Epithelial cell of proximal tubule (primary cell): ENCODE measurements at regions not wholly inside any gene's neighbourhood (a gene's known extent, or its start where the extent isn't known, plus 50 kb on each side); places are given as distances from the start of the nearest gene placed in this dataset.

Experiments
- DNase-seq: peaks from one replicate; pipeline ENCODE4 v3.0.0-alpha.2; 2011; ENCODE audit warnings: low read depth
- H3K4me3 ChIP-seq: 2 replicates; pipeline ENCODE4 v1.5.1; 2011; ENCODE audit warnings: low read depth, mild to moderate bottlenecking, low read length
- CTCF ChIP-seq: conservative IDR thresholded peaks from 2 replicates; pipeline ENCODE4 v1.5.1; 2012; ENCODE audit warnings: low read depth, mild to moderate bottlenecking, low read length

- TF ChIP-seq CTCF: no peak
- peak; percentile 63 for DNase-seq
- no peak overlapping the region for H3K4me3 ChIP-seq
These were observed 825.9 kb upstream of the IGFBP3 start for GRCh38 chr7:46746695-46747687.

- no peak overlapping the region for H3K4me3 ChIP-seq
- no peak for DNase-seq
- TF ChIP-seq CTCF: peak; percentile 45
These were observed 824.6 kb upstream of the IGFBP3 start for GRCh38 chr7:46745707-46746090.

- no peak for TF ChIP-seq CTCF
- no peak overlapping the region for H3K4me3 ChIP-seq
- no peak for DNase-seq
These were observed 824.1 kb upstream of the IGFBP3 start for GRCh38 chr7:46744957-46745706.

- no peak for DNase-seq
These were observed 821.5 kb upstream of the IGFBP3 start for GRCh38 chr7:46742601-46743000.

GRCh38 chr7:46741938-46742540 is 821.0 kb upstream of the IGFBP3 start:
- no peak for TF ChIP-seq CTCF
- H3K4me3 ChIP-seq: no peak overlapping the region
- no peak for DNase-seq

More at GRCh38 chr7:46742601-46743000, 821.5 kb upstream of the IGFBP3 start:
- no peak for TF ChIP-seq CTCF
- no peak overlapping the region for H3K4me3 ChIP-seq

GRCh38 chr7:46741181-46741580 is 820.1 kb upstream of the IGFBP3 start:
- no peak for TF ChIP-seq CTCF
- no peak overlapping the region for H3K4me3 ChIP-seq
- DNase-seq: no peak
